A549 (cell line): ENCODE measurements at regions not wholly inside any gene's neighbourhood (a gene's known extent, or its start where the extent isn't known, plus 50 kb on each side); places are given as distances from the start of the nearest gene placed in this dataset.

Experiments used
- ATAC-seq, 2 experiments: fragments of 200-7000 bp in 1 of 2; fragments of >200 bp in 1 of 2; cut with Nextera tagmentation in 1 of 2; cut with Tn5 transposase in 1 of 2; 3 replicates each; pipeline versions ENCODE4 v1.8.0 to v1.9.1; 2018 to 2020; ENCODE audit warnings: mild to moderate bottlenecking in 1 of 2, moderate library complexity in 1 of 2
- CTCF ChIA-PET: fragments of 300-600 bp; sonication (Branson Sonifier 250); formaldehyde crosslinking; extraction: SDS; loops from one replicate; lab custom pipeline; 2021; ENCODE audit warnings: antibody characterized with exemption, inconsistent platforms; lab: Yijun Ruan, JAX
- POLR2A ChIA-PET: fragments of 350-600 bp; formaldehyde crosslinking; extraction: SDS; loops from one replicate; lab custom pipeline; 2021; ENCODE audit warnings: antibody characterized with exemption, inconsistent platforms; lab: Yijun Ruan, JAX
- DNase-seq, 2 experiments: peaks; one replicate each; pipeline versions ENCODE4 v3.0.0 to v3.0.0-alpha.2; 2011 to 2016; ENCODE audit warnings: low read depth in 1 of 2, low spot score in 1 of 2
- FAIRE-seq: peaks from 2 replicates; lab custom pipeline; 2011; peaks lifted over from hg19 to GRCh38; lab: Jason Lieb, UNC
- H3K27ac ChIP-seq, 2 experiments: fragments of >200 bp; sonication (Bioruptor Twin); formaldehyde crosslinking; 3 replicates each; pipeline ENCODE4 v1.5.1; 2016 to 2017
- H3K4me1 ChIP-seq: fragments of >200 bp; sonication (Bioruptor Twin); formaldehyde crosslinking; 3 replicates; pipeline ENCODE4 v1.6.1; 2016
- H3K4me2 ChIP-seq: fragments of >200 bp; sonication (Bioruptor Twin); formaldehyde crosslinking; 3 replicates; pipeline ENCODE4 v1.6.1; 2016
- H3K4me3 ChIP-seq: fragments of >200 bp; sonication (Bioruptor Twin); formaldehyde crosslinking; 3 replicates; pipeline ENCODE4 v1.5.1; 2016
- H3K9me3 ChIP-seq: fragments of >200 bp; sonication (Bioruptor Twin); formaldehyde crosslinking; 3 replicates; pipeline ENCODE4 v1.6.1; 2016
- CBX2 ChIP-seq: fragments of 200-600 bp; sonication (generic); IDR thresholded peaks from 2 replicates; pipeline ENCODE4 v1.6.1; 2016; ENCODE audit warnings: low read depth, mild to moderate bottlenecking, borderline replicate concordance
- CHD4 ChIP-seq: fragments of 200-600 bp; sonication (generic); IDR thresholded peaks from 2 replicates; pipeline ENCODE4 v1.6.1; 2016; ENCODE audit warnings: antibody characterized with exemption, mild to moderate bottlenecking, borderline replicate concordance
- EP300 ChIP-seq, 2 experiments: fragments of >200 bp; sonication (Bioruptor Twin); formaldehyde crosslinking; IDR thresholded peaks; 2 replicates in 1 of 2; 3 replicates in 1 of 2; pipeline ENCODE4 v1.6.1; 2016 to 2017
- FOSB ChIP-seq: fragments of 250-450 bp; sonication (Bioruptor Pico); IDR thresholded peaks from 2 replicates; pipeline ENCODE4 v1.5.0; 2020; ENCODE audit warnings: mild to moderate bottlenecking, moderate library complexity
- HDAC2 ChIP-seq: fragments of 200-600 bp; sonication (generic); IDR thresholded peaks from 2 replicates; pipeline ENCODE4 v1.6.1; 2016
- HEYL ChIP-seq: fragments of 250-450 bp; sonication (Bioruptor Pico); IDR thresholded peaks from 2 replicates; pipeline ENCODE4 v1.8.0; 2021; ENCODE audit warnings: mild to moderate bottlenecking, moderate library complexity
- HOXA7 ChIP-seq: fragments of 250-450 bp; sonication (Bioruptor Pico); IDR thresholded peaks from 2 replicates; pipeline ENCODE4 v1.5.0; 2020; ENCODE audit warnings: mild to moderate bottlenecking, moderate library complexity
- KDM1A ChIP-seq: fragments of 200-600 bp; sonication (generic); IDR thresholded peaks from 2 replicates; pipeline ENCODE4 v1.6.1; 2016; ENCODE audit warnings: low read depth, mild to moderate bottlenecking
- MYC ChIP-seq: IDR thresholded peaks from 2 replicates; pipeline ENCODE4 v1.6.1; 2012; ENCODE audit warnings: mild to moderate bottlenecking, inconsistent platforms, low read length, improper control_type of control experiment, borderline replicate concordance
- NFE2L2 ChIP-seq: fragments of 150-350 bp; conservative IDR thresholded peaks from 2 replicates; pipeline ENCODE4 v1.6.1; 2014; ENCODE audit warnings: low read length
- NPAS2 ChIP-seq: fragments of 250-450 bp; sonication (Bioruptor Pico); IDR thresholded peaks from 2 replicates; pipeline ENCODE4 v1.8.0; 2022; ENCODE audit warnings: mild to moderate bottlenecking, moderate library complexity, borderline replicate concordance
- PHF8 ChIP-seq: fragments of 200-600 bp; sonication (generic); IDR thresholded peaks from 2 replicates; pipeline ENCODE4 v1.6.1; 2016; ENCODE audit warnings: low read depth, mild to moderate bottlenecking, antibody characterized with exemption, moderate library complexity, borderline replicate concordance
- RAD21 ChIP-seq, 2 experiments: fragments of >200 bp in 1 of 2; sonication (Bioruptor Twin) in 1 of 2; formaldehyde crosslinking in 1 of 2; IDR thresholded peaks in 1 of 2; conservative IDR thresholded peaks in 1 of 2; 2 replicates in 1 of 2; 3 replicates in 1 of 2; pipeline ENCODE4 v1.6.1; 2012 to 2018; ENCODE audit warnings: inconsistent platforms in 1 of 2
- RNF2 ChIP-seq: fragments of 200-600 bp; sonication (generic); IDR thresholded peaks from 2 replicates; pipeline ENCODE4 v1.6.1; 2016; ENCODE audit warnings: low read depth, mild to moderate bottlenecking, antibody characterized with exemption, moderate library complexity, borderline replicate concordance
- SREBF2 ChIP-seq: fragments of 450-650 bp; IDR thresholded peaks from 2 replicates; pipeline ENCODE4 v1.6.1; 2014; ENCODE audit warnings: mild to moderate bottlenecking, moderate library complexity
- TFCP2L1 ChIP-seq: fragments of 250-450 bp; sonication (Bioruptor Pico); IDR thresholded peaks from 2 replicates; pipeline ENCODE4 v1.5.0; 2021; ENCODE audit warnings: mild to moderate bottlenecking
- ZNF302 ChIP-seq: fragments of 250-450 bp; sonication (Bioruptor Pico); IDR thresholded peaks from 2 replicates; pipeline ENCODE4 v1.9.0; 2021; ENCODE audit warnings: inconsistent platforms, mild to moderate bottlenecking, moderate library complexity
- ZSCAN20 ChIP-seq: fragments of 250-450 bp; sonication (Bioruptor Pico); IDR thresholded peaks from 2 replicates; pipeline ENCODE4 v1.8.0; 2022; ENCODE audit warnings: mild to moderate bottlenecking, moderate library complexity
- WGBS: methylation state at CpG from one replicate; pipeline ENCODE4 v1.1.6; 2017; ENCODE audit errors: missing lambda C conversion rate; 5-methylcytosine and 5-hydroxymethylcytosine counted together
- TF ChIP-seq, protein P1 (sequence below): fragments of >200 bp; sonication (Bioruptor Twin); formaldehyde crosslinking; IDR thresholded peaks from 3 replicates; pipeline ENCODE4 v1.5.1; 2016
- TF ChIP-seq, protein P2 (sequence below): fragments of 450-650 bp; IDR thresholded peaks from 2 replicates; pipeline ENCODE4 v1.6.1; 2014; ENCODE audit warnings: antibody characterized with exemption
- TF ChIP-seq, protein P3 (sequence below): fragments of >200 bp; sonication (Bioruptor Twin); formaldehyde crosslinking; IDR thresholded peaks from 3 replicates; pipeline ENCODE4 v1.6.1; 2016
- TF ChIP-seq, protein P4 (sequence below): fragments of 200-600 bp; sonication (generic); IDR thresholded peaks from 2 replicates; pipeline ENCODE4 v1.6.1; 2016; ENCODE audit warnings: antibody characterized with exemption, mild to moderate bottlenecking, moderate library complexity
- TF ChIP-seq, protein P5 (sequence below): fragments of 150-350 bp; IDR thresholded peaks from 2 replicates; pipeline ENCODE4 v1.6.1; 2014; ENCODE audit warnings: low read depth, mild to moderate bottlenecking, low read length

DNA sequence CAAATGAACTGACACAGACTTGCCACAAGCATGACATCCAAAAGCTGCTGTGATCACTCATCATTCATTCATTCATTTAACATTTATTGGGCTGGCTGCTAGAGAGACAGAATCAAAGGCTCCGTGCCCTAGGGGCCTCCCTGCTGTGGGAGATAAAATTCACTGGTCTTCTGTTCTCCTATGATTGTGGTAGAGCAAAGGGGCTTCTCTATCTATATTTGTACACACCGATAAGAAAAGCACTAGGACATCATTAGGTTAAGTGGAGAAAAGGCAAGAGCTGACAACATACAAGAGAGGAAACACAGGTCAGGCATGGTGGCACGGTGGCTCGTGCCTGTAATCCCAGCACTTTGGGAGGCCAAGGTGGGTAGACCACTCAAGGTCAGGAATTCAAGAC is 847.0 kb downstream of the TYW1 start:
- H3K4me3 ChIP-seq = no peak overlapping the region
- FAIRE-seq (no peak), DNase-seq (no peak), ATAC-seq (no peak)
- no peaks in the 10 kb centered on the region for H3K4me1 ChIP-seq
- no peak overlapping the region for H3K4me2 ChIP-seq
- TF ChIP-seq SREBF2 (no peak), HDAC2 (no peak), TFCP2L1 (no peak)
- TF ChIP-seq, protein P1, sequence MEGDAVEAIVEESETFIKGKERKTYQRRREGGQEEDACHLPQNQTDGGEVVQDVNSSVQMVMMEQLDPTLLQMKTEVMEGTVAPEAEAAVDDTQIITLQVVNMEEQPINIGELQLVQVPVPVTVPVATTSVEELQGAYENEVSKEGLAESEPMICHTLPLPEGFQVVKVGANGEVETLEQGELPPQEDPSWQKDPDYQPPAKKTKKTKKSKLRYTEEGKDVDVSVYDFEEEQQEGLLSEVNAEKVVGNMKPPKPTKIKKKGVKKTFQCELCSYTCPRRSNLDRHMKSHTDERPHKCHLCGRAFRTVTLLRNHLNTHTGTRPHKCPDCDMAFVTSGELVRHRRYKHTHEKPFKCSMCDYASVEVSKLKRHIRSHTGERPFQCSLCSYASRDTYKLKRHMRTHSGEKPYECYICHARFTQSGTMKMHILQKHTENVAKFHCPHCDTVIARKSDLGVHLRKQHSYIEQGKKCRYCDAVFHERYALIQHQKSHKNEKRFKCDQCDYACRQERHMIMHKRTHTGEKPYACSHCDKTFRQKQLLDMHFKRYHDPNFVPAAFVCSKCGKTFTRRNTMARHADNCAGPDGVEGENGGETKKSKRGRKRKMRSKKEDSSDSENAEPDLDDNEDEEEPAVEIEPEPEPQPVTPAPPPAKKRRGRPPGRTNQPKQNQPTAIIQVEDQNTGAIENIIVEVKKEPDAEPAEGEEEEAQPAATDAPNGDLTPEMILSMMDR = no peak
- TF ChIP-seq, protein P2, sequence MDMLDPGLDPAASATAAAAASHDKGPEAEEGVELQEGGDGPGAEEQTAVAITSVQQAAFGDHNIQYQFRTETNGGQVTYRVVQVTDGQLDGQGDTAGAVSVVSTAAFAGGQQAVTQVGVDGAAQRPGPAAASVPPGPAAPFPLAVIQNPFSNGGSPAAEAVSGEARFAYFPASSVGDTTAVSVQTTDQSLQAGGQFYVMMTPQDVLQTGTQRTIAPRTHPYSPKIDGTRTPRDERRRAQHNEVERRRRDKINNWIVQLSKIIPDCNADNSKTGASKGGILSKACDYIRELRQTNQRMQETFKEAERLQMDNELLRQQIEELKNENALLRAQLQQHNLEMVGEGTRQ = no peak
- TF ChIP-seq, protein P3, sequence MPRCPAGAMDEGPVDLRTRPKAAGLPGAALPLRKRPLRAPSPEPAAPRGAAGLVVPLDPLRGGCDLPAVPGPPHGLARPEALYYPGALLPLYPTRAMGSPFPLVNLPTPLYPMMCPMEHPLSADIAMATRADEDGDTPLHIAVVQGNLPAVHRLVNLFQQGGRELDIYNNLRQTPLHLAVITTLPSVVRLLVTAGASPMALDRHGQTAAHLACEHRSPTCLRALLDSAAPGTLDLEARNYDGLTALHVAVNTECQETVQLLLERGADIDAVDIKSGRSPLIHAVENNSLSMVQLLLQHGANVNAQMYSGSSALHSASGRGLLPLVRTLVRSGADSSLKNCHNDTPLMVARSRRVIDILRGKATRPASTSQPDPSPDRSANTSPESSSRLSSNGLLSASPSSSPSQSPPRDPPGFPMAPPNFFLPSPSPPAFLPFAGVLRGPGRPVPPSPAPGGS = no peak
- TF ChIP-seq, protein P4, sequence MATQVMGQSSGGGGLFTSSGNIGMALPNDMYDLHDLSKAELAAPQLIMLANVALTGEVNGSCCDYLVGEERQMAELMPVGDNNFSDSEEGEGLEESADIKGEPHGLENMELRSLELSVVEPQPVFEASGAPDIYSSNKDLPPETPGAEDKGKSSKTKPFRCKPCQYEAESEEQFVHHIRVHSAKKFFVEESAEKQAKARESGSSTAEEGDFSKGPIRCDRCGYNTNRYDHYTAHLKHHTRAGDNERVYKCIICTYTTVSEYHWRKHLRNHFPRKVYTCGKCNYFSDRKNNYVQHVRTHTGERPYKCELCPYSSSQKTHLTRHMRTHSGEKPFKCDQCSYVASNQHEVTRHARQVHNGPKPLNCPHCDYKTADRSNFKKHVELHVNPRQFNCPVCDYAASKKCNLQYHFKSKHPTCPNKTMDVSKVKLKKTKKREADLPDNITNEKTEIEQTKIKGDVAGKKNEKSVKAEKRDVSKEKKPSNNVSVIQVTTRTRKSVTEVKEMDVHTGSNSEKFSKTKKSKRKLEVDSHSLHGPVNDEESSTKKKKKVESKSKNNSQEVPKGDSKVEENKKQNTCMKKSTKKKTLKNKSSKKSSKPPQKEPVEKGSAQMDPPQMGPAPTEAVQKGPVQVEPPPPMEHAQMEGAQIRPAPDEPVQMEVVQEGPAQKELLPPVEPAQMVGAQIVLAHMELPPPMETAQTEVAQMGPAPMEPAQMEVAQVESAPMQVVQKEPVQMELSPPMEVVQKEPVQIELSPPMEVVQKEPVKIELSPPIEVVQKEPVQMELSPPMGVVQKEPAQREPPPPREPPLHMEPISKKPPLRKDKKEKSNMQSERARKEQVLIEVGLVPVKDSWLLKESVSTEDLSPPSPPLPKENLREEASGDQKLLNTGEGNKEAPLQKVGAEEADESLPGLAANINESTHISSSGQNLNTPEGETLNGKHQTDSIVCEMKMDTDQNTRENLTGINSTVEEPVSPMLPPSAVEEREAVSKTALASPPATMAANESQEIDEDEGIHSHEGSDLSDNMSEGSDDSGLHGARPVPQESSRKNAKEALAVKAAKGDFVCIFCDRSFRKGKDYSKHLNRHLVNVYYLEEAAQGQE = no peak
- CTCF ChIA-PET = no interaction called here
- POLR2A ChIA-PET = no interaction called here
- H3K9me3 ChIP-seq = no peaks in the 10 kb centered on the region
- WGBS = 36% methylated on average over 4 of the region's 4 CpGs
- H3K27ac ChIP-seq = no peak overlapping the region

DNA sequence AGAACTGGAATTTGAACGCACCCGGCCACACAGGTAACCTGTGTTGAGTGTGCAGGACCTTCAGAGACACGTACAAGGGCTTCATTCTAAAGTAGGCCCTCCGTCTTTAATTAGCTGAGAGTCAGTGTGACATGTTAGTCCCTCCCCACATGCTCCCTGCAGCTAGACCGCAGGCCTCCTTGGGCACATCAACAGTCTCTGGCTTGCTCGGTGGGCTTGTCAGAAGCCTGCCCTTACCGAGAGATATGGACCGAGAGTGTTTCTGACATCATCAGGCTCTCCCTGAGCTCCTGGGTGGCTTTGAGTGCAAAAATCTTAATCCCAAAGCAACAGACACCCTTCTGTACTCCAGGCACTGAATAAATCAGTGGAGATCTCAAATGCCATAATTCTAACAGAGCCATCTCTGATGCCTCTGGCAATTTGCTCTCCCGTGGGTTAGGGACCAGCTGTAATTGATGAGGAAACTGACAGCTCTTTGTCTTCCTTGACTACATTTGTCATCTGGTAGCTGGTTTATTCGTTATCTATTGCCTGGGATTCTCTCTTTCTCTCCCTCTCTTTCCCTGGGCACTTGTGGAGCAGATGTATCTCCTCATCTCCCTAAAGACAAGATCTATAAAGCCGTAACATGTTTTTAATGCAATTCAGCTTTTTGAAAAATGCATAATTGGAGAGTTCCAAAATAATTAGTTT is 850.6 kb downstream of the TYW1 start:
- ATAC-seq = no peak
- ChIA-PET CTCF (interaction anchor here (0.6 to 1.4 kb wide), 2 partner anchors 222 to 1084 kb away, joined by 3 read pairs; no protein-coding TSS in a partner anchor), POLR2A (no interaction called here)
- FAIRE-seq = no peak
- Histone ChIP-seq H3K27ac (no peak overlapping the region), H3K4me2 (no peak overlapping the region), H3K9me3 (peaks cover 4% of the 10 kb centered on the region; the same call in 1 of the 3 replicates), H3K4me3 (no peak overlapping the region), H3K4me1 (no peaks in the 10 kb centered on the region)
- DNase-seq = no peak
- 18% methylated on average over 11 of the region's 11 CpGs for WGBS
- no peak for TF ChIP-seq RAD21 (conservative IDR thresholded peaks at IDR 0.05 in 1 of 2, IDR thresholded peaks at IDR 0.05 in 1 of 2)
- TF ChIP-seq PHF8 = no peak
- TF ChIP-seq MYC = no peak
- no peak for TF ChIP-seq HOXA7 (CRISPR knock-in tag)
- no peak for TF ChIP-seq EP300 (IDR thresholded peaks at IDR 0.05)
- no peak for TF ChIP-seq HEYL (CRISPR knock-in tag)
- TF ChIP-seq FOSB (CRISPR knock-in tag) = no peak
- no peak for TF ChIP-seq NFE2L2
- TF ChIP-seq NPAS2 (CRISPR knock-in tag) = no peak
- TF ChIP-seq, protein P5, sequence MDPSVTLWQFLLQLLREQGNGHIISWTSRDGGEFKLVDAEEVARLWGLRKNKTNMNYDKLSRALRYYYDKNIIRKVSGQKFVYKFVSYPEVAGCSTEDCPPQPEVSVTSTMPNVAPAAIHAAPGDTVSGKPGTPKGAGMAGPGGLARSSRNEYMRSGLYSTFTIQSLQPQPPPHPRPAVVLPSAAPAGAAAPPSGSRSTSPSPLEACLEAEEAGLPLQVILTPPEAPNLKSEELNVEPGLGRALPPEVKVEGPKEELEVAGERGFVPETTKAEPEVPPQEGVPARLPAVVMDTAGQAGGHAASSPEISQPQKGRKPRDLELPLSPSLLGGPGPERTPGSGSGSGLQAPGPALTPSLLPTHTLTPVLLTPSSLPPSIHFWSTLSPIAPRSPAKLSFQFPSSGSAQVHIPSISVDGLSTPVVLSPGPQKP = no peak
- TF ChIP-seq ZNF302 (CRISPR knock-in tag) = no peak
- TF ChIP-seq, protein P1 = no peak
- TF ChIP-seq, protein P3 = no peak
- TF ChIP-seq ZSCAN20 (CRISPR knock-in tag) = no peak
- TF ChIP-seq CHD4 = no peak
- no peak for TF ChIP-seq KDM1A
- no peak for TF ChIP-seq CBX2
- TF ChIP-seq RNF2 = no peak
